ENCODE measurements at regions not wholly inside any gene's neighbourhood (a gene's known extent, or its start where the extent isn't known, plus 50 kb on each side); places are given as distances from the start of the nearest gene placed in this dataset.

GRCh38 chr2:82239176-82239575 lies 1934.6 kb upstream of the LRRTM1 start:
- no peak for TF ChIP-seq CTCF (IDR thresholded peaks at IDR 0.05)
- TF ChIP-seq POLR2AphosphoS5 (IDR thresholded peaks at IDR 0.05; ENCODE audit: low read depth, low read length): no peak
- TF ChIP-seq REST (IDR thresholded peaks at IDR 0.05; ENCODE audit: insufficient read depth in 1 of 2, low read depth in 2 of 2, low read length in 1 of 2): no peak

Measured in Panc1 (cell line).